Sigmoid colon (tissue), 4 donors: ENCODE measurements at regions not wholly inside any gene's neighbourhood (a gene's known extent, or its start where the extent isn't known, plus 50 kb on each side); places are given as distances from the start of the nearest gene placed in this dataset.

Experiments used
- CTCF ChIP-seq, 4 experiments: fragments of 450-650 bp in 3 of 4; fragments of 200-600 bp in 1 of 4; IDR thresholded peaks; one replicate each; pipeline ENCODE4 v1.5.1; 2016 to 2019; ENCODE audit warnings: antibody characterized with exemption in 4 of 4, mild to moderate bottlenecking in 3 of 4, moderate library complexity in 2 of 4
- EP300 ChIP-seq, 4 donors: sonication (generic); formaldehyde crosslinking; IDR thresholded peaks; one replicate each; pipeline ENCODE4 v1.6.1; 2017; ENCODE audit warnings: antibody characterized with exemption in 4 of 4
- POLR2AphosphoS5 ChIP-seq, 4 donors: sonication (generic); formaldehyde crosslinking; IDR thresholded peaks; one replicate each; pipeline ENCODE4 v1.6.1; 2017; ENCODE audit warnings: antibody characterized with exemption in 4 of 4

- no peak for TF ChIP-seq CTCF (IDR thresholded peaks at IDR 0.05)
- TF ChIP-seq EP300 (IDR thresholded peaks at IDR 0.05), result no peak
- no peak for TF ChIP-seq POLR2AphosphoS5 (IDR thresholded peaks at IDR 0.05)
Observed at GRCh38 chr2:226126104-226126503, 673.5 kb downstream of the IRS1 start.
